NCI-H460 (cell line): ENCODE measurements at regions not wholly inside any gene's neighbourhood (a gene's known extent, or its start where the extent isn't known, plus 50 kb on each side); places are given as distances from the start of the nearest gene placed in this dataset.
A peak's percentile ranks its signal among the peaks of the same experiment; 100 is the strongest.
"Not testable (repeated sequence)": the region's sequence is repeated elsewhere in the genome, so short reads cannot be mapped to it uniquely, and the experiment has no call there.

Source experiments
- DNase-seq: peaks from one replicate; pipeline ENCODE4 v3.0.0-alpha.2; 2016; ENCODE audit warnings: low read depth; ENCODE audit errors: extremely low read depth

GRCh38 chr6:141526985-141527384, 605.7 kb upstream of the GJE1 start:
- DNase-seq: no peak

- DNase-seq: no peak
These were observed 611.3 kb upstream of the GJE1 start for GRCh38 chr6:141521440-141521839.

- DNase-seq: no peak
These were observed 618.9 kb upstream of the GJE1 start for GRCh38 chr6:141513830-141514229.

- no peak for DNase-seq
These were observed 621.9 kb upstream of the GJE1 start for GRCh38 chr6:141510803-141511202.

DNA sequence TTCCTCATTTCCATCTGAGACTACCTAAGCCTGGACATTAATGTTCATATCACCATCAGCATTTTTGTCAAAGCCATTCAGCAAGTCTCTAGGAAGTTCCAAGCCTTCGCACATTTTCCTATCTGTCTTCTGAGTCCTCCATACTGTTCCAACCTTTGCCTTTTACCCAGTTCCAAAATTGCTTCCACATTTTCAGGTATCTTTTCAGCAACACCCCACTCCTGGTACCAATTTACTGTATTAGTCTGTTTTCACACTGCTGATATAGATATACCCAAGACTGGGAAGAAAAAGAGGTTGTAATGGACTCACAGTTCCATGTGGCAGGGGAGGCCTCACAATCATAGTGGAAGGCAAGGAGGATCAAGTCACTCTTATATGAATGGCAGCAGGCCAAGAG, 626.7 kb upstream of the GJE1 start:
- DNase-seq: not testable (repeated sequence)

DNA sequence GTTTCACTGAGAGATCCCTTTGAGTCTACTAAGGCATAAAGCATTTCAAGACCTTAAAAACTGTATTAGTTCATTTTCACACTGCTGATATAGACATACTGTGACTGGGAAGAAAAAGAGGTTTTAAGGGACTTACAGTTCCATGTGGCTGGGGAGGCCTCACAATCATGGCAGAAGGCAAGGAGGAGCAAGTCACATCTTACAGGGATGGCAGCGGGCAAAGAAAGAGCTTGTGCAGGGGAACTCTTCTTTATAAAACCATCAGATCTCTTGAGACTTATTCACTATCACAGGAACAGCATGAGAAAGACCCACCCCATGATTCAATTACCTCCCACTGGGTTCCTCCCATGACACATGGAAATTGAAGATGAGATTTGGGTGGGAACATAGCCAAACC, 628.4 kb upstream of the GJE1 start:
- not testable (repeated sequence) for DNase-seq

- no peak for DNase-seq
These were observed 631.1 kb upstream of the GJE1 start for GRCh38 chr6:141501616-141502015.

GRCh38 chr6:141498977-141499376, 633.7 kb upstream of the GJE1 start:
- no peak for DNase-seq

DNA sequence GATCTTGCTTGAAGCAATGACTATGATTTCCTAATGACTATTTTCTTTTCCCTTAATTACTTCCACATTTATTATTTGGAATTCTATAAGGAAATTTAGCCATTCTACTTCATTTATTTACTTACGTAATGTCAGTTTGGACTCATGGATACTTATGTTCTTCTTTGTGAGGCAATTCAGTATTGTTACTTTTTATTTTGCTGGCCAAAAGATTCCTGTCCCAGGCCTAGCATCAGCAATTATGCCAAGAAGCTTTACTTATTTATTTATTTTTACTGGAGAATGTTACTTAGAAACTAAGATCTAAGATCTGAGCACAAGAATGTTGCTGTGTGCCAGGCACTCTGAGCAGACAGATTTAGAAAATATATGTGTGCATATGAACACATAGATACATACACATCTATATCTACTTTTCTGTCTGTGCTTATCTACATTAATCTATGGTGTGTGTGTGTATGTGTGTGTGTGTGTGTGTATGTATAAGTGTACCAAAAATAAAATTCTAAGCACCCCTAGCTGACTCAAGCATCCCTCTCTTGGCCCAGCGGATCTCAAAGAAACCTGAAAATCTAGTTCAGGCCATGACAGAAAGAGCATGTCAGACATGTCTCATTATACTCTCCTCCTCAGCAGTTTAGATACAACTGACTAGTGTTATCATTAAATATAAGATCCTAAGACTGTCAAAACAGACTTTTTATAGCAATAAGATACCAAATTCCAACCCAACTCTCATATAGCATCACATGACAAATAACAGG, 640.0 kb upstream of the GJE1 start:
- no peak for DNase-seq

DNA sequence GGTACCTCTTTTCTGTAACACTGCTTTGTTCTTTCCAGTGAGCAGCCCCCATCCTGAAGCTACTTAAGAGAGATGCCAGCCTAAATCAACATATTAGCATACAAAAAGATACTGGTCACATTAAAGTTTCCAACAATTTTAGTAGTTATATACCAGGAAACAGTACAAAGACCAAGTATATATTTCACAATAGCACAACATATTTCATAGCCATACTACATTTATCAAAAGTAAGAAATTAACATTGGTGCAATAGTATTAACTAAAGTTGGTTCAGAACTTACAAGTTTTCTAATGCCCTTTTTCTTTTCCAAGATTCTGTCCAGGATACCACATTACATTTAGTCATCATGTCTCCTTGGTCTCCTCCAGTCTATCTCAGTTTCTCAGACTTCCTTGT, 641.0 kb upstream of the GJE1 start:
- no peak for DNase-seq

GRCh38 chr6:141490982-141491381, 641.7 kb upstream of the GJE1 start:
- DNase-seq: no peak

- no peak for DNase-seq
These were observed 644.2 kb upstream of the GJE1 start for GRCh38 chr6:141488488-141488887.

DNA sequence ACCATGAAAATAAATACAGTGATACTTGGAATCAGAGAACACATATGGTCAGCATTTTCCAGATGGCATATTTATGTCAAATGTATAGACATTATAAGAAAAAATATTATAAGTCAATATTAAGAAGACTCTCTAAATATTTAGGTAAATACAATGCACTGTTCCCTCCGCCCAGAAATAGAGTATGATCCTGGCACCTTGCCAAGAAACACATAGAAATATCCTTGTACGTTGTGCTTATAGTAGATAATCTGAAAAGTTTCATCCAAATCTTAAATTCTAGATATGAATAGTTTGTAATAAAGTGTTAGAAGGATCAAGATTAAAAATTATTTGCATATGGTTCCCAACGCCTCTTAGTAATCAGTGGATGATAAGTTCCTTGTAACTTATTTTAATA, 645.8 kb upstream of the GJE1 start:
- no peak for DNase-seq

- no peak for DNase-seq
These were observed 648.0 kb upstream of the GJE1 start for GRCh38 chr6:141484711-141485110.

DNA sequence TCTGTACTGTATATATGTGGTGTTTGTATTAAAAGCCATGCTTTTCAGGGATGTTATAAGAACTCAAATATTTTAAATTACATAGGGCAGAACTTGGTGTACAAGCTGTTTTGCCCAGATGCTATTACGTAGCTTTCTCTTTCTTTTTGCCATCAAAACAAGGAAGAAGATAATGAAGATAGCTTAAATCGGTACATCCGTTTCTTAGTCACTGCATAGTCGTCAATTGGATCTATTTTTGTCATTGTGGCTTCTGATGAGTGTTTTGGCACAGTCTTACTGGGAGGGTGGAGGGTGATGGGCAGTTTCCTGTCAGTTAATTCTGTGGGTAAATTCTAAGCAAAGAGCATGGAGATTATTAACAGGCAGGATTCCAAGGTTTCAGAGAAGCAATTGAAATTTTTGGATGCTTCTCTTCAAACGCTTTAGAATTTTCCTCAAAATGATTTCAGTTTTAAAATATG, 649.1 kb upstream of the GJE1 start:
- peak; percentile 65 for DNase-seq

GRCh38 chr6:141482796-141483597, 649.7 kb upstream of the GJE1 start:
- no peak for DNase-seq

DNA sequence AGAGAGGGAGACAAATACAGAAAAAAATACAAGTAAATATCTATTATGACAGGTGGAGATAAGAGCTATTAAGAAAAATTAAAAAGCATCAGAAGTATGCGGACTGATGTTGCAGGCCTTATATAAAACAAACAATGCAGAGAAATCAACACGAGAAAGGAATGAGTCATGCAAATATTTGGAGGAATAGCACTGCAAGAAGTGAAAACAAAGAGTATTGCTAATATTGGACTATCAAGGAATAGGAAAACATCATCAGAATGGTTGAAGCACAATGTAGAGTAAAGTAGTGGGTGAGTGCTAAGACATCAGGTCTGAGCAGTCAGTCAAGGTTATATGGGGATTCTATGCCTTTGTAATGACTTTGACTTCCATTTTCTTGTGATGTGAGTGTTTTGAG, 657.5 kb upstream of the GJE1 start:
- DNase-seq: no peak

DNA sequence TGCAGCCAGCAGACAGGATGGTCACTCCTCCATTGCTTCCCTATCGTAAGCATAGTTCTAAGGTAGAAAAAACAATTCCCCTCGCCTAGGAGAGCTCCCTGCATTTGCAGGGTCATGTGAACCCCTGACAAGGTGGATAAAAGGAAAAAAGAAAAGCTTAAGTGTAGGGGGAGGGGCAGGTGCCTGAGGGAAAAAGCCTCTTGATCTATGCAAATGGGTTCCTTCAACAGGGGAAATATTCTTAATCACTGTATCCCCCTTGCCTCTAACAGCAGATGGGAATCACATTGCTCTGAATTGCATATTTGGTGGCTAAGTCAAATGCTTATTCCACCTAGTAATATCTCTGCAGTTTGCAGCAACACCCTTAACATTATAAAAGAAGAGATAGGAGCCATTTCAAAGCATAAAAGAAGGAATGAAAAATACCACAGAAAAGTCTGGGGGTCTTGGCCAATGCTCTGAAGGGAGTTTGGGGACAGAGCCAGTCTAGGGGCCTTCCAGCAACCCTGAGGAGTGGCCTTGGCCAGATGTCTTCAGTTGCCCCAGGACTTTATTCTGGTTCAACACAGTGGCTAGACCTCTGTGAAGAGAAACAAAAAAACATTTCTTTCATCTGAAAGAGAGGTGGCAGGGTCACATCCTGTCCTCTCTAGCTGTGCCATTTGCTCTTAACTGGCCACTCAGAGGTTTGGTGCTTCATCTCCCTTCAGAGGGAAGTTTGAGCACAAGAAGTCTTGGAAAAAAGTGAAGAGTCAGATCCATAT, 660.4 kb upstream of the GJE1 start:
- no peak for DNase-seq

- DNase-seq: no peak
These were observed 661.9 kb upstream of the GJE1 start for GRCh38 chr6:141470810-141471209.

GRCh38 chr6:141467881-141468280, 664.8 kb upstream of the GJE1 start:
- no peak for DNase-seq

DNA sequence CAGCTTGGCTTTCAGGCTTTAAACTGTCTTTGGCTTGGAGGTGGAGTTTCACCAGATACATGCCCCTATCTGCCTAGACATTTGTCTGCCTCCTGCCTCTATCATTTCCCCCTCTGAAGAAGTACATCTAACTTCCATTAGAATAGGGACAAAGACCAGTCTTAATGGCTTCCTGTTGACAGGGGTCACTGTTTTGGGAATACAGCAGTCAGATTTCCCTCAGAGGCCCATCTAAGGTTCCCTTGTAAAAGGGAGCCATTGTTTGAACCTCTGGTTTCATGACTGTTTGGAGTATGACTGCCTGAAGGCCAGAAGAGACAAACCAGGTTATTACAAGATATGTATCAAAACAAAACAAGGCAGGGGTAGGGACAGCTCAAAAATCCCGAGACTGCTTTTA, 665.7 kb upstream of the GJE1 start:
- DNase-seq: no peak
